NCI-H526 treated with DMSO at 0.1 percent for 48 hours (cell line): ENCODE measurements at regions not wholly inside any gene's neighbourhood (a gene's known extent, or its start where the extent isn't known, plus 50 kb on each side); places are given as distances from the start of the nearest gene placed in this dataset.

ENCODE experiments used
- DNase-seq: peaks from one replicate; lab custom pipeline; 2025; lab: John Stamatoyannopoulos, UW

- DNase-seq, result no peak
Observed at GRCh38 chr2:41775366-41776025, 272.3 kb upstream of the PKDCC start.

DNA sequence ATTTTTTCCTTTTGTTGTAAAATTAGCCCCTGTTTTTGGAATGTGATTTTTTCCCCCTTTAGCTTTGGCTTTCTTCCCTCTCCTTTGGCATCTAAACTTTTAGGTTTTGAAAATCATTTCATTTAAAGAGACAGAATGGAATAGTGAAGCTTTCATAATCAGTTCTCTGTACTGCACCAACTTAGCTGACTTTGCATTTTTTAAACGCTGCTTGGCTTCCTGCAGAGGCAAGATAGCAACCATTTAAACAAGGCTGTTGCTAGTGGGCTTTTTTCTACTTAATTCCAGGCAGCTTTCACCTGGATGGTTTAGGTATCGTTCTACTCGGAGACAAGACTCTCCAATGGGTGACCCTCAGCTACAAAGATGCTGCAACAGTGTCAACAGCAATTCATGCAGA lies 267.9 kb upstream of the PKDCC start:
- no peak for DNase-seq

DNA sequence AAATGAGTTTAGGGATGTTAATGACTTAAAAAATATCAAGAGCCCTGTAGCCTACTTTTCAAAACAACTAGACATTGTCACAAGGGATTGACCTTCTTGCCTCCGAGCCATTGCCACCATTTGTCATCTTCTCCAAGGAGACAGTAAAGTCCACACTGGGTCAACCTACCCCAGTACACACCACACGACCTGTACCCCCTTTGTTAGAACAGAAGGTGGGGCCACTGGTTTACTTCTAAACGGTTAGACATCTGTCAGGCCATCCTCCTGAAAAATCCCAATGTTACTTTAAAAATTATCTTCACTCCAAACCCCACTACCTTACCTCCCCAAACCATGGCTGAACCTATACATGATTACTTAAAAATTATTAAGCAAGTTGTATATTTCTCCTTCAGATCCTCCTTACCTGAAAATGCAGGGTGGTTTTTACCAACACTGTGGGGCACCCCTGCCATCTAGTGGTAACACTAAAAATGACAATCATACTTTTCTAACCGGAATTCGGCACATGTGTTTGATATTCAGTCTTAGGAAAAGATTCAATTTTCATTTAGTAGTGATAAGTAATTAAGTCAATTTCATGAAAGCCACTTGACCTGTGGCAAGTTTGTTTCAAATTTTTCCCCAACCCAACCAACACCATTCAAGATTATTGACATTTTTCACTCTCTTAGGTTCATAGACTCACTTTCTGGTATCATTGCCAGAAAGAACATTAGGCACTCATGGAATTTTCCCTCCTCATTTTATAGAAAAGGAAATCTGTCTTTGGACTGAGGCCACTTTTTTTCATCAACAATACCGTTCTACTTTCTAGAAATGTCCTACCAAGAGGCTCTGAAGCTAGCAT lies 265.3 kb upstream of the PKDCC start:
- no peak for DNase-seq

DNA sequence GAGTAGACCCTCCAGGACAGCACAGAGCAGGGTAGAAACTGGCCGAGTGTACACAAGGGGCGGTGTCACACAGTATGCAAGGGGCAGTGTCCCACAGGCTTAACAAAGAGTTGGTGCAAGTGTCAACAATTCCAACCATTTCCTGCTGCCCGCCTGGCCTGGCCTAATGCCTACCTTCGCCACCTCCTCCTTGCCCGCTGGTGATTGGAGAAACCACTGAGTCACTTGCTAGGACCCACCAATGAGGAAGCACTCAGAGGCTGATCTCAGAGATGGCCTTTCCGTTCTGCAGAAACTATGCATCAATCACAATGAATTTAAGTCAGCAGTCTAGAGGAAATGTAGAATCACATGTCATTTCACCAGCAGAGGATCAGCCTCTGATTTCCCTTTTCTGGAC lies 263.3 kb upstream of the PKDCC start:
- DNase-seq, result no peak

GRCh38 chr2:41785251-41786022 lies 262.4 kb upstream of the PKDCC start:
- no peak for DNase-seq

GRCh38 chr2:41791523-41791922 lies 256.3 kb upstream of the PKDCC start:
- no peak for DNase-seq

DNA sequence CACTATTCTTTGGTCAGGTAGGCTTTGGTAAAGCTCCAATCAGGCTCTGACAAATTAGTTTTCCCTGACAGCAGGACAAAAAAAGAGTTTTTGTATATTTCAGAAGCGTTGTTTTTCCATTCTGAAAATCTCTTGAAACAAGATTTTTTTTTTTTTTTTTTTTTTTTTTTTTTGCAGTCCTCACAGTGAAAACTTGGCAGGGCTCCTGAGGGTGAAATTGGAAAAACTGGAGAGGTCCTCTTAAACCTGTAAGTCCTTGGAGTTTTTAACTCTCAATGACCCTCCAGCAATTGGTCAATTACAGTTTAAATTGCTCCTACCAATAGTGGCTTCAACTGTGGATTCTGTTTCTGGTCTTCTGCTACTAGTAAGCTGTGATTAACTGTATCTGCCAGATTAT lies 244.5 kb upstream of the PKDCC start:
- DNase-seq, result no peak

DNA sequence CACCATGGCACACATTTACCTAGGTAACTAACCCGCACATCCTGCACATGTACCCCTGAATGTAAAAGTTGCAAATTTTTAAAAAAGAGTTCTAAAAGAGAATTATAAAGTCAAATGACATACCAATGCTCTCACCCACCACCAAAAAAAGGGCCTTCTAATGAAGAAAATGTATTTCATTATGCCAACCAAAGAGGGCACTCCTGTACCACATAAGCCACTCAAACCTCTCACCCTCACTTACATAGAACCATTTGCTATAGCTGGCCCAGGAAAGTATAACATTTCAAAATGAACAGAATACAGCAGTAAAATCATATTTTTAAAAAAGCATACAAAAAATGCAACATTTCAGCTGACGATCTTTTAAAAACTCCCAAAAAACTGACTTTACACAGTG lies 241.5 kb upstream of the PKDCC start:
- DNase-seq, result no peak

GRCh38 chr2:41821167-41821566 lies 226.7 kb upstream of the PKDCC start:
- no peak for DNase-seq

GRCh38 chr2:41826921-41827320 lies 220.9 kb upstream of the PKDCC start:
- DNase-seq, result no peak

GRCh38 chr2:41827354-41827971 lies 220.4 kb upstream of the PKDCC start:
- no peak for DNase-seq

GRCh38 chr2:41828052-41828643 lies 219.7 kb upstream of the PKDCC start:
- DNase-seq, result no peak

DNA sequence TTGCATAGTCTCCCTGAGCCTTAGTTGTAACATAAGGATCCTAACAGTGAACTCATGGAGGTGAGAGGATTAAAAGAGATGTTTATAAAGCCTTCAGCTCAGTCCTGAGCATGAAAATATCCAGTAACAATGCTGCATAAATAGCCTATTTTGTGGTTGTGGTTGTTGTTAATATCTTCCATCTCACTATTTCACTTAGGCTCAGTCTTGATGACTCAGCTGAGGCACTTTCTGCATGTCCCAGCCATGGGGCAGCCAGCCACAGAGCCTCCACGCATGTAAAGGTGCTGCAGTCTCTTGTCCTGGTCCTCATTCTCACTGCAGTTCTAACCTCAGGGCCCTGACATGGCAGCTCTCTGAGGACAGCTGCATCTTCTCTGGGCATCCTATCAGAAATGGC lies 218.8 kb upstream of the PKDCC start:
- no peak for DNase-seq

DNA sequence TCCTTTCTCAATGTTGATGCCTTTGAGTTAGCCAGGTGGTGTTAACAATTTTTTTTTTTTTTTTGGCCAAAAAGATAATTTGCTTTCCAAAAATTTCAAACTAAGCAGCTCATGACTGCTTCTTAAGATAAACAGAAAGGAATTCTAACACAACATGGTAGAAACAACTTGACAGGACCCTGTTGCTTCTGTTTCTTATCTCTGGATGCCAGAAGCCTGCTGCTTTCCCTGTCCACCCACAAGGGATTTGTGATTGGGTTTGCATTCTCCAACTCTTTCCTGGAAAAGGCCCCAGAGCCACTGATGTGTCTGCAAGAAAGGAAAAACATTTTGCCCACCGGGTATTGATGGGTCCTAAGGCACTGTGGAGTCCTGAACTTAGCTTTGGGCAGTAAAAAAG lies 217.2 kb upstream of the PKDCC start:
- no peak for DNase-seq

GRCh38 chr2:41832218-41832617 lies 215.6 kb upstream of the PKDCC start:
- DNase-seq, result no peak

GRCh38 chr2:41835401-41835800 lies 212.4 kb upstream of the PKDCC start:
- no peak for DNase-seq

DNA sequence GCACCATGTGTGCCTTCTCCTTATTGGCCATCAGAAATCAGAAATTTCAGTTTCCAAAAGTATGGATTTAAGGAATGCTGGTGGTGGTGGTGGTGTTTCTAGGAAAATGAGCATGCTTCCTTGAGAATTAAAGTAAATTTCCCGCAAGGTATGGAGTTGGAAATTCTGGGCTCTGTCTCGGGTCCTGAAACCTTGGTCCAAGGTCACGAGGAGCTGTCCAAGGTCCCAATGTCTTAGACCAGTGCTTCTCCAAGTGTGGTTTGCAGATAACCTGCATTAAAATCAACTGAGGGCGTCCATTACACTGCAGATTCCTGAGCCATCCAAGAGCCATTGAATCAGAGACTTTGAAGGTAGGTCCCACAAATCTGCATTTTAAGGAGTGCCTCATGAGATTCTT lies 210.9 kb upstream of the PKDCC start:
- no peak for DNase-seq

DNA sequence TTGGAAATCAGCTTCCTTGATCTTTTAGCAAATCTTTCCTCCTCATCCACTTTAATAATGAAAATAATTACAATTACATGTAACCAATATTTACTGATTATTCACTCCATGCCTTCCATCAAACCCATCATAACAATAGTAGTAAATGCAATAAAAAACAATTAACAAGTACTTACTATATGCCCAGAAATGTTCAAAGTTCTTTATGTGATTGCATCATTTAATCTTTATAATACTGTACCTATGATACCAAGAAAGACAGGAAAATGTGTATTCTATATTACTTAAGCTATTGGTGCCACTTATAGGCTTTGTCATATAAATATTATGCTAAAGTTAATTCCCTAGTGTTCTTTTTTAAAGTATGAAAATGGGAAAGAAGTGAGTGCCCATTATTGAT lies 210.2 kb upstream of the PKDCC start:
- DNase-seq, result no peak

- peak; percentile 95 for DNase-seq
Observed at GRCh38 chr2:41840702-41841551, 206.9 kb upstream of the PKDCC start.

- no peak for DNase-seq
Observed at GRCh38 chr2:41846962-41847361, 200.9 kb upstream of the PKDCC start.
